ENCODE measurements at regions not wholly inside any gene's neighbourhood (a gene's known extent, or its start where the extent isn't known, plus 50 kb on each side); places are given as distances from the start of the nearest gene placed in this dataset.

- TF ChIP-seq CTCF (IDR thresholded peaks at IDR 0.05; ENCODE audit: insufficient read depth, low read length) = no peak
- no peak for TF ChIP-seq REST (IDR thresholded peaks at IDR 0.05; ENCODE audit: insufficient replicate concordance, low read depth)
- no peak for TF ChIP-seq GABPA (IDR thresholded peaks at IDR 0.05; ENCODE audit: low read depth)
- TF ChIP-seq POLR2AphosphoS5 (IDR thresholded peaks at IDR 0.05; ENCODE audit: low read depth) = no peak
These were observed 460.2 kb upstream of the HS6ST1 start for GRCh38 chr2:128778843-128779242.

Measured in HL-60 (cell line).